ENCODE measurements at regions not wholly inside any gene's neighbourhood (a gene's known extent, or its start where the extent isn't known, plus 50 kb on each side); places are given as distances from the start of the nearest gene placed in this dataset.

- TF ChIP-seq CTCF (IDR thresholded peaks at IDR 0.05 in 2 of 3, conservative IDR thresholded peaks at IDR 0.05 in 1 of 3; ENCODE audit: borderline replicate concordance in 1 of 3, insufficient read depth in 1 of 3, low read depth in 2 of 3, low read length in 2 of 3), result no peak
- no peak for TF ChIP-seq POLR2A (IDR thresholded peaks at IDR 0.05; ENCODE audit: borderline replicate concordance, extremely low read depth, insufficient read depth, insufficient read length)
- TF ChIP-seq SP1 (IDR thresholded peaks at IDR 0.05; ENCODE audit: low read depth), result no peak
- TF ChIP-seq EZH2 (IDR thresholded peaks at IDR 0.05), result no peak
These were observed 123.8 kb upstream of the MARCKS start for GRCh38 chr6:113733381-113733780.
